Stimulated activated CD8-positive, alpha-beta memory T cell treated with anti-CD3 and anti-CD28 coated beads, Interleukin-12 subunit alpha, Interleukin-12 subunit beta, amount 100 ng/mL, for 24 hours (primary cell): ENCODE measurements at regions not wholly inside any gene's neighbourhood (a gene's known extent, or its start where the extent isn't known, plus 50 kb on each side); places are given as distances from the start of the nearest gene placed in this dataset.
A peak's percentile ranks its signal among the peaks of the same experiment; 100 is the strongest.

ENCODE experiments used
- DNase-seq: peaks from one replicate; pipeline ENCODE4 v3.0.0-alpha.2; 2020; ENCODE audit errors: extremely low read depth

DNA sequence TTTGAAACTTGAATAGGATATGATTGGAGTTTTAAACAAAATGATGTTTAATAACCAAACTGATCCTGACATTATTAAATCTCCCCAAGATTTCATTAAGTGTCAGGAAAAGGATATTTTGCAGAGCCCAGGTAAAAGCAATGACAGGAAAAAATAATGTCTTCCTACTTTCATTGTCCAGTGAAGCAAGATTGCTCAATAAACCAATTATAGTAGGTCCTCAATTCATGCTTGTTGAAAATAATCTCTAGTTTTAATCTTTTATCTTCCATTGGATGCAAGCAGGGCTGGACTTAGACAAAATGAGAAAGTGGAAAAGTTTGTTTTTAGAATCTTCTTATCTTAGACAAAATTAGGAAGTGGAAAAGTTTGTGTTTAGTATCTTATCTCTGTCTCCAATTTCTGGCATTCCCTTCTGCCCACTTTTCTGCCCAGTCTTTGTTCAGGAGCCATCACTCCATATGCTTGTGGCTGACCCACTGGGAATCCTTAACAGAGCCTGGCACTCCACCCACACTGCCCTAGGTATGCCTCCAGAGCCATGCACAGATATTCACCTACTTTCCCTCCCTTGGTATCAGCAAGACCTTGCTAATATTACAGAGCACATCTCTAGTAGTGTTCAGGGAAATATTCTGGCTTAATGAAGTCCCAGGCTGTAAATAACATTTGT, 57.0 kb upstream of the CARMIL1 start:
- DNase-seq = no peak

DNA sequence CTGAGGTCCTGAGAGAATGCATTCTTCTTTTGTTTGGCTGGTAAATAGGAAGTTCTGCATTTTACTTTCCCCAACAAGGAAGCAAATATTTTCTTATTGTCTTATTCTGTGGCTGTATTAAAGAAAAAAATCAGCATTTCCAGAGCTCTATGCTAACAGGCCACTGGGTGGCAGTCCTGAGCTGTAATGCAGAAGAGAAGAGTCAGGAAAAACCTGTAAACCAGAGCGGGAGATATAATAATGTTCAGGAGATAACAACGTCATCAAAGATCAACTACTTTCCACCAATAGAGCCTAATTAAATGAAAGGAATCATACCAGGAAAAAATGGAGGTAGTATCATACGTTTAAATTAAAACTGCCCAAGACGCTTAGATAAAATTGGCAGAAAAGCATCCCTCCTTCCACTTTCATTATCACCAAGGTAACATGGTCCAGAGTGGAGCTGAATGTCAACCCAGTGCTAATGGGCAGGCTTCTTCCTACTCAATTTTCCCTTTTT, 55.6 kb upstream of the CARMIL1 start:
- DNase-seq = peak; percentile 14

GRCh38 chr6:25224242-25224641, 54.9 kb upstream of the CARMIL1 start:
- no peak for DNase-seq

- no peak for DNase-seq
These were observed 51.3 kb upstream of the CARMIL1 start for GRCh38 chr6:25227854-25228253.
